GM23248 (cell line): ENCODE measurements at regions not wholly inside any gene's neighbourhood (a gene's known extent, or its start where the extent isn't known, plus 50 kb on each side); places are given as distances from the start of the nearest gene placed in this dataset.

Experiments
- DNase-seq: peaks from one replicate; pipeline ENCODE4 v3.0.0-alpha.2; 2015
- H2AFZ ChIP-seq: fragments of 200-600 bp; sonication (generic); 2 replicates; pipeline ENCODE4 v1.6.1; 2016; ENCODE audit warnings: antibody characterized with exemption
- H3F3A ChIP-seq: fragments of 200-600 bp; sonication (generic); 2 replicates; pipeline ENCODE4 v1.6.1; 2016; ENCODE audit warnings: mild to moderate bottlenecking, antibody characterized with exemption, mixed run types; ENCODE audit not compliant: insufficient read depth
- H3K27ac ChIP-seq: fragments of 200-600 bp; sonication (generic); 2 replicates; pipeline ENCODE4 v1.5.1; 2016; ENCODE audit warnings: mild to moderate bottlenecking
- H3K27me3 ChIP-seq: fragments of 200-600 bp; sonication (generic); replicated peaks from 2 replicates; pipeline ENCODE4 v1.6.1; 2016; ENCODE audit warnings: mild to moderate bottlenecking; ENCODE audit not compliant: insufficient read depth
- H3K36me3 ChIP-seq: fragments of 200-600 bp; sonication (generic); 2 replicates; pipeline ENCODE4 v1.6.1; 2016; ENCODE audit warnings: low read depth, mild to moderate bottlenecking
- H3K4me1 ChIP-seq: fragments of 200-600 bp; sonication (generic); 2 replicates; pipeline ENCODE4 v1.6.1; 2016; ENCODE audit warnings: mild to moderate bottlenecking; ENCODE audit not compliant: insufficient read depth
- H3K4me2 ChIP-seq: fragments of 200-600 bp; sonication (generic); one replicate; pipeline ENCODE4 v1.6.1; 2016; ENCODE audit warnings: mild to moderate bottlenecking; ENCODE audit not compliant: unreplicated experiment
- H3K4me3 ChIP-seq: fragments of 200-600 bp; sonication (generic); 2 replicates; pipeline ENCODE4 v1.5.1; 2016; ENCODE audit warnings: mild to moderate bottlenecking
- H3K79me2 ChIP-seq: fragments of 200-600 bp; sonication (generic); 2 replicates; pipeline ENCODE4 v1.6.1; 2016; ENCODE audit warnings: mild to moderate bottlenecking; ENCODE audit not compliant: insufficient read depth
- H3K9ac ChIP-seq: fragments of 200-600 bp; sonication (generic); 2 replicates; pipeline ENCODE4 v1.6.1; 2016; ENCODE audit warnings: mild to moderate bottlenecking
- H3K9me2 ChIP-seq: fragments of 200-600 bp; sonication (generic); 2 replicates; pipeline ENCODE4 v1.6.1; 2016; ENCODE audit warnings: mixed run types, mild to moderate bottlenecking, moderate library complexity; ENCODE audit not compliant: insufficient read depth
- H3K9me3 ChIP-seq: fragments of 200-600 bp; sonication (generic); one replicate; pipeline ENCODE4 v1.6.1; 2017; ENCODE audit warnings: low read depth
- H4K20me1 ChIP-seq: fragments of 200-600 bp; sonication (generic); 2 replicates; pipeline ENCODE4 v1.6.0; 2016; ENCODE audit not compliant: insufficient read depth
- EZH2 ChIP-seq: fragments of 200-600 bp; sonication (generic); IDR thresholded peaks from 2 replicates; pipeline ENCODE4 v1.6.1; 2018; ENCODE audit warnings: antibody characterized with exemption, mild to moderate bottlenecking; ENCODE audit not compliant: insufficient read depth, poor library complexity, severe bottlenecking
- EZH2phosphoT487 ChIP-seq: fragments of 200-600 bp; sonication (generic); IDR thresholded peaks from 2 replicates; pipeline ENCODE4 v1.6.1; 2018; ENCODE audit warnings: antibody characterized with exemption, moderate library complexity, mild to moderate bottlenecking, low read depth; ENCODE audit not compliant: insufficient read depth
- WGBS, 2 experiments: methylation state at CpG; one replicate each; pipeline ENCODE4 v1.1.6; 2015 to 2017; ENCODE audit warnings: low lambda C conversion rate in 2 of 2, low coverage in 1 of 2; ENCODE audit errors: missing lambda C conversion rate in 2 of 2; 5-methylcytosine and 5-hydroxymethylcytosine counted together
- in situ Hi-C: fragments of 300-500 bp; cut with MboI; formaldehyde crosslinking; loops from 2 replicates; pipeline ENCODE4 v1.15.0; 2020

GRCh38 chr6:100309174-100309573, 155.5 kb downstream of the SIM1 start:
- Histone ChIP-seq H4K20me1 (no peaks in the 10 kb centered on the region), H3K4me1 (peaks cover 11% of the 10 kb centered on the region; the same call in 1 of the 2 replicates), H3K9me3 (no peaks in the 10 kb centered on the region), H3K27me3 (no peaks in the 10 kb centered on the region), H3K9me2 (no peaks in the 10 kb centered on the region), H3K27ac (no peak overlapping the region), H3K4me2 (no peak overlapping the region), H3F3A (0 out of 2 replicates have a peak, but pooled peaks cover 4% of the 10 kb centered on the region), H2AFZ (no peak overlapping the region), H3K79me2 (no peaks in the 10 kb centered on the region), H3K9ac (no peak overlapping the region), H3K4me3 (no peak overlapping the region), H3K36me3 (no peaks in the 10 kb centered on the region)
- no peak for TF ChIP-seq EZH2
- no peak for TF ChIP-seq EZH2phosphoT487
- WGBS, 2 experiments: 88 to 93% methylated on average over 3 of the region's 3 CpGs
- DNase-seq: no peak
- in situ Hi-C loops: no loop called here

- in situ Hi-C loops: no loop called here
- 100% methylated on average over 1 of the region's 1 CpG for WGBS, 2 experiments
- no peak overlapping the region for H3K4me2 ChIP-seq
- no peaks in the 10 kb centered on the region for H4K20me1 ChIP-seq
- H3F3A ChIP-seq: 0 out of 2 replicates have a peak, but pooled peaks cover 4% of the 10 kb centered on the region
- no peaks in the 10 kb centered on the region for H3K9me2 ChIP-seq
- no peak overlapping the region for H3K27ac ChIP-seq
- no peak overlapping the region for H2AFZ ChIP-seq
- H3K79me2 ChIP-seq: no peaks in the 10 kb centered on the region
- H3K27me3 ChIP-seq: no peaks in the 10 kb centered on the region
- DNase-seq: no peak
- H3K36me3 ChIP-seq: no peaks in the 10 kb centered on the region
- TF ChIP-seq EZH2phosphoT487 (no peak), EZH2 (no peak)
- H3K4me1 ChIP-seq: peaks cover 11% of the 10 kb centered on the region; the same call in 1 of the 2 replicates
- H3K9ac ChIP-seq: no peak overlapping the region
- H3K9me3 ChIP-seq: no peaks in the 10 kb centered on the region
- H3K4me3 ChIP-seq: no peak overlapping the region
Measured at GRCh38 chr6:100307561-100307960, 157.2 kb downstream of the SIM1 start.

GRCh38 chr6:100305209-100305869, 159.4 kb downstream of the SIM1 start:
- Histone ChIP-seq H3K36me3 (no peaks in the 10 kb centered on the region), H3K27me3 (no peaks in the 10 kb centered on the region), H3K27ac (no peak overlapping the region), H3K4me2 (no peak overlapping the region), H3K9me3 (no peaks in the 10 kb centered on the region), H4K20me1 (no peaks in the 10 kb centered on the region), H3K79me2 (no peaks in the 10 kb centered on the region), H3F3A (peaks cover under 1% of the 10 kb centered on the region; the same call in 1 of the 2 replicates), H3K4me1 (peaks cover 9% of the 10 kb centered on the region), H3K4me3 (no peak overlapping the region), H3K9me2 (no peaks in the 10 kb centered on the region), H3K9ac (no peak overlapping the region), H2AFZ (no peak overlapping the region)
- TF ChIP-seq EZH2 (no peak), EZH2phosphoT487 (no peak)
- WGBS, 2 experiments: 91% methylated on average over 2 of the region's 2 CpGs
- DNase-seq: no peak
- in situ Hi-C loops: no loop called here

GRCh38 chr6:100304575-100304974, 160.1 kb downstream of the SIM1 start:
- Histone ChIP-seq H3K4me1 (peaks cover 16% of the 10 kb centered on the region), H4K20me1 (no peaks in the 10 kb centered on the region), H3K27ac (no peak overlapping the region), H3K9me3 (no peaks in the 10 kb centered on the region), H3K36me3 (no peaks in the 10 kb centered on the region), H3K27me3 (no peaks in the 10 kb centered on the region), H3K79me2 (no peaks in the 10 kb centered on the region), H3K4me2 (no peak overlapping the region), H2AFZ (no peak overlapping the region), H3K4me3 (no peak overlapping the region), H3K9me2 (no peaks in the 10 kb centered on the region), H3F3A (peaks cover 8% of the 10 kb centered on the region), H3K9ac (no peak overlapping the region)
- 89 to 91% methylated on average over 1 of the region's 1 CpG for WGBS, 2 experiments
- in situ Hi-C loops: no loop called here
- TF ChIP-seq EZH2phosphoT487 (no peak), EZH2 (no peak)
- no peak for DNase-seq

- Histone ChIP-seq H3K9ac (no peak overlapping the region), H3K36me3 (no peaks in the 10 kb centered on the region), H2AFZ (no peak overlapping the region), H3K4me3 (no peak overlapping the region), H3K27me3 (no peaks in the 10 kb centered on the region), H3K9me2 (no peaks in the 10 kb centered on the region), H3K4me1 (peaks cover 32% of the 10 kb centered on the region), H3K4me2 (no peak overlapping the region), H3K27ac (no peak overlapping the region), H3K9me3 (no peaks in the 10 kb centered on the region), H3F3A (peaks cover 21% of the 10 kb centered on the region), H3K79me2 (no peaks in the 10 kb centered on the region), H4K20me1 (no peaks in the 10 kb centered on the region)
- 65 to 76% methylated on average over 2 of the region's 2 CpGs for WGBS, 2 experiments
- in situ Hi-C loops: no loop called here
- TF ChIP-seq EZH2 (no peak), EZH2phosphoT487 (no peak)
- DNase-seq: no peak
Measured at GRCh38 chr6:100301731-100302130, 163.0 kb downstream of the SIM1 start.
